Suprapubic skin (tissue), 4 donors: ENCODE measurements at regions not wholly inside any gene's neighbourhood (a gene's known extent, or its start where the extent isn't known, plus 50 kb on each side); places are given as distances from the start of the nearest gene placed in this dataset.

ENCODE experiments used
- EP300 ChIP-seq: sonication (generic); formaldehyde crosslinking; IDR thresholded peaks from one replicate; pipeline ENCODE4 v1.6.1; 2017; ENCODE audit warnings: antibody characterized with exemption
- POLR2A ChIP-seq, 2 donors: fragments of 450-650 bp; IDR thresholded peaks; one replicate each; pipeline ENCODE4 v1.6.1; 2017; ENCODE audit warnings: antibody characterized with exemption in 2 of 2, mild to moderate bottlenecking in 2 of 2, moderate library complexity in 2 of 2
- POLR2AphosphoS5 ChIP-seq, 3 donors: sonication (generic); formaldehyde crosslinking; IDR thresholded peaks; one replicate each; pipeline ENCODE4 v1.6.1; 2017; ENCODE audit warnings: antibody characterized with exemption in 3 of 3
- TF ChIP-seq, protein P1 (sequence below), 2 donors: fragments of 200-600 bp in 1 of 2; fragments of 450-650 bp in 1 of 2; sonication (generic) in 1 of 2; IDR thresholded peaks; one replicate each; pipeline ENCODE4 v1.5.1; 2016 to 2019; ENCODE audit warnings: antibody characterized with exemption in 2 of 2, mild to moderate bottlenecking in 1 of 2, moderate library complexity in 1 of 2

DNA sequence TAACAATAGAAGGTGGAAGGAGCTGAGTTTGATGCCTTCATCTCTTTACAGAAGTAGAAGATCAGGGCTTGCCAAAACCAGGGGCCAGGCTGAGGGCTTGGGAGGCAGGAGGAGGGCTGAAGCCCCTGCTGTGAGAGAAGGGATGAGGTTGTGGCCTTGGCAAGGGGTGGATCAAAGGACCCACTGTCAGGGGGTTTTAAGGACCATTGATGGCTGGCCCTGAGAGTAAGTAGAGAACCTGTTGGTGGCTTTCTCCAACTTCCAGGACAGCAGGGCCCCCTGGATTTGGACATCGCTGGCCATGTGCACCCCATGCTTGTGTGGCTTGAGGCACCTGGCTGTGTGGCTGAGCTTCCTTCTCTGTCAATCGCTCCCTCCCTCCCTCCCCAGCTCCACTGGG is 927.7 kb downstream of the TBC1D22A start:
- TF ChIP-seq, protein P1, sequence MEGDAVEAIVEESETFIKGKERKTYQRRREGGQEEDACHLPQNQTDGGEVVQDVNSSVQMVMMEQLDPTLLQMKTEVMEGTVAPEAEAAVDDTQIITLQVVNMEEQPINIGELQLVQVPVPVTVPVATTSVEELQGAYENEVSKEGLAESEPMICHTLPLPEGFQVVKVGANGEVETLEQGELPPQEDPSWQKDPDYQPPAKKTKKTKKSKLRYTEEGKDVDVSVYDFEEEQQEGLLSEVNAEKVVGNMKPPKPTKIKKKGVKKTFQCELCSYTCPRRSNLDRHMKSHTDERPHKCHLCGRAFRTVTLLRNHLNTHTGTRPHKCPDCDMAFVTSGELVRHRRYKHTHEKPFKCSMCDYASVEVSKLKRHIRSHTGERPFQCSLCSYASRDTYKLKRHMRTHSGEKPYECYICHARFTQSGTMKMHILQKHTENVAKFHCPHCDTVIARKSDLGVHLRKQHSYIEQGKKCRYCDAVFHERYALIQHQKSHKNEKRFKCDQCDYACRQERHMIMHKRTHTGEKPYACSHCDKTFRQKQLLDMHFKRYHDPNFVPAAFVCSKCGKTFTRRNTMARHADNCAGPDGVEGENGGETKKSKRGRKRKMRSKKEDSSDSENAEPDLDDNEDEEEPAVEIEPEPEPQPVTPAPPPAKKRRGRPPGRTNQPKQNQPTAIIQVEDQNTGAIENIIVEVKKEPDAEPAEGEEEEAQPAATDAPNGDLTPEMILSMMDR (IDR thresholded peaks at IDR 0.05), result no peak
- TF ChIP-seq POLR2A (IDR thresholded peaks at IDR 0.05) (no peak), EP300 (no peak), POLR2AphosphoS5 (IDR thresholded peaks at IDR 0.05) (no peak)
